Umbilical cord (tissue), 1 donor: ENCODE measurements at regions not wholly inside any gene's neighbourhood (a gene's known extent, or its start where the extent isn't known, plus 50 kb on each side); places are given as distances from the start of the nearest gene placed in this dataset.
A peak's percentile ranks its signal among the peaks of the same experiment; 100 is the strongest.

Source experiments
- DNase-seq: peaks from one replicate; pipeline ENCODE4 v3.0.0-alpha.2; 2015; ENCODE audit warnings: low spot score

DNA sequence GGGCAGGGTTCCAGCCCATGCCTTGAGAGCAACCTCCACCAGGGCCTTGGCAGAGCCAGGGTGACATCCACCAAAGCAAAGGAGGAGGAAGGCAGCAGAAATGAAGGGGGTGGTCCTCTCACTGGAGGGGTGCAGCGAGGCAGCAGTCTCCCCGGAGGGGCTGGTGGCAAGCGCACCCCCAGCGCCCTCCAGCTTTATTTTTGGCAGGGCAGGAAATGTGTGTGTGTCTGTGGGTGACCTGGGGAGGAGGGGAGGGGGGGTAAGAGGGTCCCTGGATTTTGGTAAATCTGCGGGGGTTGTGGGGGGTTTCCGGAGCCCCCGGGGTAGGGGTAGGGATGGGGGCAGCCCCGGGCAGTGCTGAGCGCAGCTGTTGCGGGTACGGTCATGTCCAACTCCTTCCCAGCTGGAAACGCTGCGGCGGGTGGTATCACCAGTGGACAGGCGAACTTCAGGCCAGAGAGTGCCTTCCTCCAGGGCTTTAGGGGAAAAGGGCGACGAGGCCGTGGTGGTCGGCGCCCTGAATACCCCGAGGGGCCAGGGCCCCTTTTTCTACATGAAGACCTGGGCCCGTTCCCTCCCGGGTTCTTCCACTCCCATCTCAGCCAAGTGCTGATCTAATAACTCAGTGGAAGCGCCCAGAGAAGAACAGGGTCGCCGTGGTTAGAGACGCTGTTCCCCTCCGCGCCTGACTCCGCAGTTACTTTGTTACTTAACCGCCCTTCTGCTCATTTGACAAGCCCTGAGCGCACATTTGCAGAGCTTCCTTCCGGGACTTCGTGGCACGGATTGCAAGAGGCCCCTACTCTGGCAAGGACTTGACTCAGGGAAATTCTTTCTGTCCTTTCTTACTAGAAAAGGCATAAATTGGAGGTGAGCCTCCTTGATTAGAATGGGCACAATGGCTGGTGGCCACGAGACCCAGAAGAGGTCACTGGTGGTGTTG is 55.2 kb downstream of the FOS start:
- DNase-seq, result peak; percentile 60

DNA sequence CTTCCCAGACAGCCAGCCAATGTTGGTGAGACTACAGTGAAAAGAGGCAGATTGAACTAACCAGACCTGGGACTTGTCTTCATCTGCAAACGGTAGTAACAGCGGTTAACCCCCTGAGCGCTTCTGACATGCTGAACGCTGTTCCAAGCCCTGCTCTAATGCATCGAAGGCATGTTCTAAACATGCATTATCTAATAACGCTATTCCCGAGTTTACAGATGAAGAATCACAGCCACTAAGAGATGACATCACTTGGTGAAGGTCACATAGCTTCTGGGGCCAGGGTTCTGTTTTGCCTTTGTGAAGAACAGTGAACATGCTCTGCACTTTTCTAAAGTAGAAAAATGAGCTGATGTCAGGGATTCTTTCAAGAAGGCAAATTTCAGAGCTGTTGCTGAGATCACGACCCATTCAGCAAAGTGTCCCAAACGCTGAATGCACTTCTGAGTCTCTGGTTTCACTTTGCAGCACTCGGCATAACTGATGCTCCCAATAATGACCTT is 56.0 kb downstream of the FOS start:
- peak; percentile 69 for DNase-seq

DNA sequence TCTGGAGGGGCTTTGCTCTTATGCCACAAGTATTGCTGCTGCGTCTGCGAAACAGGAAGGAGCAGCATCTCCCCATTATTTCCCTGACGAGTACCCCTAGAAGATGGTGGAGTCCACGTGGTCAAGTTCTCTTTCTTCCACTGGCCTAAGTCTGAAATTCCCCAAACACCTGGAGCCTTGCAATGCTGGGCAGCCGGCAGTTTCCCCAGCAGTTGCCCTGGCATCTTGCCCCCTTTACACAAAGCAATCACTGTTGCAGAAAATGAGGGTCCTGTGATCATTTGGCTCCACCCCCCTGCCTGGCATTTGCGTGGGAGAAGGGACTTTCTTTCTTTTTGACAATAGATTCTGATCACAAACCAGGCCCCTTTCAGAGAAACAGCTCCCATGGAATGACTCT is 56.9 kb downstream of the FOS start:
- no peak for DNase-seq

DNA sequence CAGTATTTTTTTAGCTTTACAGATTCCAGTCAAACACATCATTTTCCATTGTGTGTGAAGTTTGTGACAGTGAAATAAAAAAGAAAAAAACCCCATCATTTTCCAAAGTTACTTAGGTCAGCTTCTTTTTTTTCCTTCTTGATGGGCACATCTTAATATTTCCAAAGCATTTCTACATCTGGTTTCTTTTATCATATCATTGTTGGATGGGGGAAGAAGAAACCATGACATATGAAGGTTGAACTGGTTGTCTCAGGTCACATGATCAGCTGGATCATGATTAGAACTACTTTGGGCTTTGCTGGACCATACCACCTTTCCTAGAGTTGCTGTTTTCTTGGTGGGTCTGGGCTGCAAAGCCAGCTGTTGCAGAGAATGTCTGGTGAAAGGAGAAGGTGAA is 59.8 kb downstream of the FOS start:
- no peak for DNase-seq

DNA sequence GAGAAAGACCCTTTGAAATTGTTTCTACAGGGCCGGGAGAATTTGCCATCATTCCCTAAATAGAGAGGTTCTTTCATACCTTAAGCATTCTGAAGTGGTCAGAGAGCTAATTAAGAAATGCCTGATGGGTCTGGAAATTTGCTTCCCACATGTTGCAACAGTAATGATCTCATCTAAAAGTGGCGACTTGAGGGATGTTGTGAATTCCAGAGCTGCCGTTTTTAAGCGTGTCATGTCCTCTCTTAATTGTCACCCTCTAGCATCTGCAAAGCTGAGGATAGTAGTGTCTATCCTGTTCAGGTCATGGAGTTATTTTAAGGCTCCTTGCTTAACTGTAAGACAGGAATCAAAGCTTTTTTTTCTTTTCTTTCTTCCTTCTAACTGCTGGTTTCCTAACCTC is 60.4 kb downstream of the FOS start:
- DNase-seq, result no peak

DNA sequence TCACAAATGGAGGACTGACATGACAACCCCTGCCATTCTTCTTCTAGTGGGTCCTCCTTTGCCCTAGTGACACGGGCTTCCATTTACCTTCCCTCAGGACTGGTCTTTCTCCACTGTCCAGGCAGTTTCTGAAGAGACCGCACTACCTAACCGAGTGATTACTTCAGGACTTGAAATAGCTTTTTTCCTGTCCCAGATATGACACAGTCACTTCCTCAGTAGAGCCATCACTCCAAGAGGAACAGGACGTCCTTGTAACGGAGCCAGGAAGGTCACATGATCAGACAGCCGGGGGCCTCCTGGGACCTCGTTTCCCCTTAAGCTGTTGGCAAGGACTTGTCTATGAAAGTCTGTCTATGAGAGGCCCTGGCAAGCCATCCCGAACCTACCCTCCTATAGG is 62.3 kb downstream of the FOS start:
- peak; percentile 59 for DNase-seq

DNA sequence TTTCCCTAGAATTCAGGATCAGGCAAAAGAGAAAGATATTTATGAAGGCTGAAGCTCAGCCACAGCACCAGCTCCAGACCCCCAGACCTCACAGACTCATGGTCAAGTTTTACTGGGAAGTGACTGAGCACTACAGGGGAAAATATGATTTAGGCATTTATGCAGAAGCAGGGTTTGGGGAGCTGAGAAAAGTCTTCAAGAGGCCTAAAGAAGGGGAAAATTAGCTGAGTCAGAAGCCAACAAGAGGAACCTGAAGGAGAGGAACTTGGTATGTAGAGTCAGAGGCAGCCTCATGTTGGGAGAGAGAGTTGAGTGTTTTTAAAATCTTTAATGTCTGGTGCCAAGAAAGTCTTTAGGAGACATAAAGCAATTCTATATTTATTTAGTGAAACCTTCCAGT is 63.0 kb downstream of the FOS start:
- peak; percentile 67 for DNase-seq

DNA sequence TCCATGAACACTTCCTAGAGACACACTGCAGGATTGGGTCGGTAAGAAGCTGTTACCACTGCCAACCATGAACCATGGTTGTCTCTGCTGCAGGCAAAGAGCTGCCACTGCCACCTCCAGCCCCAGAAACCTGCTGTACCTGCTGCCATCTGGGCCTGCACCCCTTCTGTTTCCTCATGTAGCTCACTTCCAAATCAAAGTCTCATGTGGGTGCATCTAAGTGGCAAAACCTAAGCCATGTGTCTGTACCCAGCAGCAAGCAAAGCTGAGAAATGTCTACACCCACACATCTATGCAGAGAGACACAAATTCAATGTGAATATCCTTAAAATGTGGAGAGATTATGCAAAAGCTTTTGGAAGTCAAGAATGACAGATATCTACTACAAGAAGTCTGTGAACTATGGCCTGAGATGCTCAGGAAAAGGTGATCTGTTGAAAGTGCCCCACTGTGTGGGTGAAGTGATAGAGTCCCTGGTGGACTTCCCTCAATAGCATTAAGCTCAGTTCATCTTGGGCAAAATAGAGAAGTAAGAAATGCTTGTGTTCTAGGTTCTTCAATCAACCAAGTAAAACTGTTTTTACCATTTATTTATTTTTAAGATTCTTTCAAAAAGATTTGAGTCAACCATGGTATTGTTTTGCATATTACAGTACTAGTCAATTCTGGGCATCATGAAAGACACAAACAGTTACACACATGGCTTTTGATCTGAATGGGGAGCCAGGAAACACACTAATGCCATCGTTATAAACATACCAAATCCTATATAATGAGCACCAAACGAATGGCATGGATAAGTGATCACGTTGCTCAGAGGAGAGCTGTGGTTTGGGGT is 64.4 kb downstream of the FOS start:
- no peak for DNase-seq

DNA sequence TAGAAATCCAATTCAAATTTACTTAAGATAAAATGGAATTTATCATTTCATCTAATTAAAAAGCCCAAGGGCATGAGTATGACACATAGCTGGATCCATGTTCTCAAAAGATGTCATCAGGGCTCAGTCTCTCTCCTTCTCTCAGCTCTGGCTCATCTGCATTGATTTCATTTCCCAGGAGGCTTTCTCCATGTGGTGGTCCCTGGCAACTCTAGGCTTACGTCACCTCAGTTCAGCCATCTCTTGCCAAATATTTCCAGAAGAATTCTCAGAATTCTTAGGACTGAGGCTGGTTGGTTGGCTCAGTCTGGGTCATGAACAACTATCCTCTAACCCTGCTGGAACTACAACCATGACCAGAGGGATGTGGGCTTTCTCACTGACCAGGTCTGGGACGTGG is 65.3 kb downstream of the FOS start:
- no peak for DNase-seq

DNA sequence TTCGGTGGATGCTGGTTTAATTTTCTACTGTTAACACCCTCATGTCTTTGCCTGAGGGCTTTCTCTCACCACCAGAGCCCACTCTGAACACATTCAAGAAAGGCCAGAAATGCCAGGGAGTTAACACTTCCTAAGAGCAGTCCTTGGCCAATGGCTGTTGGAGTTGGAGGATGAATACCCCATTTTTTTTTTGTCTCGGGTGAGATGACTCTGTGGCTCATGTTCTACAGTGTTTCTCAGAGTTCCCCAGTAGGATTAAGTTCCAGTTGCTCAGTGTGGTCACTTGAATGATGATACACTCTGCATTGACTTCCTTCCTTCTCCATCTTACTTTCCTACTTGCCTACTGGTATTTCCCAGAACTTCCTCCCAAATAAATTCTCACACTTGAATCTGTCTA is 65.8 kb downstream of the FOS start:
- no peak for DNase-seq

DNA sequence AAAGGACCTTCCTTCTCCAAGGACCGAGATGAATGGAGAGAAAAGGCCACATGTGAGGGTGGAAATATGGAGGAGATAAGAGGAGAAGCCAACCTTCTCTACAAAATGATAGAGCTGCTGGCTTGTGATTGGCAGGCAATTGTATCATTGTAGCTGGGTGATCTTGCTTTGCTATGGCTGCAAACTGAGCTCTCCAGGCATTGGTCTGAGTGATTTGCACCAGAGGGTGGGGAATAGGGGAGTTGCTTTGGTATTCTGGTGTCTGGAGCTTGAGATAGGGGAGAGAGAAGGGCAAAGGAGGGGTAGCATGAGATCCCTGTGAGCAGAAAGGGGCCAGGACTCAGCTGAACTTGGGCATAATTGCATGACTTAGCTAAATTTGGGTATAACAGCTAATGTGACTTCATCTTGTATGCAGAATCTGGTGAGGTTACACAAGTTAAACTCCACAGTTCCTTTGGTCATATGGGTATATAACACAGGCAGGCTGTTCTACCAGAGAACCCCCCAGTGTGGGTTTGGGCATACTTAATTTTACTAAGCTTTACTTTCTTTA is 72.0 kb downstream of the FOS start:
- DNase-seq, result no peak

DNA sequence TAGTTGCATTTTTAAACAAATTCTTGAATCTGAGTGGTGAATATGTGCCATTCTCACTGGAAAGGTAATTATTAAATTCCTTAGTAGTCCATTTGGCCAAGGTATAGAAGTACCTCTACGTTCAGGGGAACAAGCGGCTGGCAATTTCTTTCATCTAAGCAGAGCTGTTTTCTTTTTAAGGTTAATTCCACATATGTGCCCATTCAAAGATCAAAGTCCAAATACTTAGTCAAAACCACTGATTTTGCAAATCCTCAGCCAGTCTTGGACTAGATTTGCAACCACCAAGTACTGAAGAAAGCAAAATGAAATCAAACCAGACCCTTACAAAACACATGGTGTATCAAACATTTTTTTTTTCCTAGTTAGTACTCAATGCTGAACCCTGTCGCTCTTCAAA is 68.7 kb upstream of the JDP2 start:
- no peak for DNase-seq

DNA sequence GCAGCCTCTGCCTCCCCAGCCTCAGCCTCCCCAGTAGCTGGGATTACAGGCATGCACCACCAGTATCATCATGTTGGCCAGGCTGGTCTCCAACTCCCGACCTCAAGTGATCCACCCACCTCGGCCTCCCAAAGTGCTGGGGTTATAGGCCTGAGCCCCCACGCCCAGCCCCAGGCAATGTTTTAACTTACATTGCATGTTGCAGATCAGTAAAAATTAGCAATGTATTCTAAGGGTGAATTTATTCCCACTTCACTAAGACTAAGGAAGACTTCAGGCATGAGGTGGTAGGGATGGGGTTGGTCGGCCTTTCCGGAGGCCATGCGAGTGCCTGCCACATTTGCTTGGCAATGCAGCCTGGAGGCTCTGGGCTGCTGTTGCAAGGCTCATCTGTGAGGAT is 66.8 kb upstream of the JDP2 start:
- DNase-seq, result no peak

DNA sequence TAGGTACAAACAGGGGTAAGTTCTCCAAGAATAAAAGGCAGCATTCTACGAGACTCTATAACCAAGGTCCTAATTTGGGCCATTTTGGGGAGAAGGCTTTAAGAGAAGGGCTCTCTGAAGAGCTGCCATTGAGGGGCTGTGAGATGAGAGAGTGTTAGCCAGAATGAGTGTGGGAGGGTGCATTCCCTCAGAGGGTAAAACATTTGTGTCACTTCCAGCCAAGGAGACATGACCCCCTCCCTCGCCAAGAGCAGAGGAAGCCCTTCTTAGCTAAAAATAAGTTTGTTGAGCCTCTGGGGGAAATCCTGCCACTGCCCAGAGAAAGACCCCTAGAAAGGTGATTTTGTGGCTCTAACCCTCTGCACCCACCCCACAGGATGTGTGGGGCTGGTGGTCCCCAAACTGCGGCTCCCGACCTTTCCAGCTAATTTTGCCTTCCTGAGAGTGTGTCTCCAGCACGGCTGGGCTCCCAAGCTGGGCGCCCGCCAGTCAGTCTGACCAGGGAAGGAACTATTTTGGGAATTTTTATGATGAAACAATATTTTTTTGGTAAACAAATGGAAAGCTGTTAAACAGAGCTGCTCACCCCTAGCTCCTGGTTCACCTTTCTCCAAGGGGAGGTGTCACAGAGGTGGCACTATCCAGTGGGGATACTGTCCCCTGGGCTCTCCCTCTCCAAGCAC is 65.9 kb upstream of the JDP2 start:
- DNase-seq, result no peak

DNA sequence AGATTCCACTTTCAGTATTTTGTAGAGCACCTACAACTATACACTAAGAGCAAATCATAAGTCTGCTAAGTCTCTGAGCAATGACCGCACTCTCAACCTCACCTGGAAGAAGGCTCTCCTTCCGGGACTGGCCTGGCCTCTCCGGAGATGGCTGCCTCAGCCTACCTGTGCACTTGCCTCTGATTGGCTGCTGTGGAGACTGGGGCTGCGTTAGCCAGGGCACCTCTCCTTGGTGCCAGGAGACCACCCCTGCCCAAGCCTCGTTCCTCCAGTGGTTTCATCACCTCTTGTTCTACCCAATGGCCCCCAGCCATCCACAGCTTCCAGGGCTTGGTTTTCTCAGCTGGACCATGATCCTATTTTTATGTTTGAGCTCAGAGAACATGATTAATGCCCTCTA is 64.7 kb upstream of the JDP2 start:
- DNase-seq, result no peak

DNA sequence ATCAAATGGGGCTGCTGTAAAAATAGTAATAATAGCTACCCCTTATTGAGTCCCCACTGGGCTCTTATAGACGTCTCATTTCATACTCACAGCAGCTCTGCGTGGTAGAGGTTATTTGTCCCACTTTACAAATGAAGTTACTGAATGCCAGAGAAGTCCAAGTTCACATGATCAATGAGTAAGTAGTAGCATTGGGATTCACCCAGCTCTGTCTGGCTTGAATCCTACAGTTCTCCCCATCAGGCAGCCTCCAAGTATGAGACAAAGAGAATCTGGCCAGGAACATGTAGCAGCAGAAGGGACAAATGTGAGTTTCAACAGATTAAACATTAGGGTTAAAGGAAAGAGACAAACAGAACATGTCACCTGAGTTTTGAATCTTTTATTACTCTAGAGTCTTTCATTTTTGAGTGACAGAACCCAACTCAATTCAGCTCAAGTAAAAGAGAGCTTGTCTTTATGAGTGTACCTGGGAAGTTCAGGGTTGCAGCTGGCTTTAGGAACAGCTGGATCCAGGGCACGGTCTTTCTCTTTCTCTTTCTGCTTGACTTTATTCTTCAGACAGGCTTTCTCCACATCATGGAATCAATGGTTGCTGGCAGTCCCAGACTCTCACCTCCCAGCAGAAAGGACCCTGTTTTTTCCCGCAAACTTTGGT is 64.1 kb upstream of the JDP2 start:
- DNase-seq, result no peak

DNA sequence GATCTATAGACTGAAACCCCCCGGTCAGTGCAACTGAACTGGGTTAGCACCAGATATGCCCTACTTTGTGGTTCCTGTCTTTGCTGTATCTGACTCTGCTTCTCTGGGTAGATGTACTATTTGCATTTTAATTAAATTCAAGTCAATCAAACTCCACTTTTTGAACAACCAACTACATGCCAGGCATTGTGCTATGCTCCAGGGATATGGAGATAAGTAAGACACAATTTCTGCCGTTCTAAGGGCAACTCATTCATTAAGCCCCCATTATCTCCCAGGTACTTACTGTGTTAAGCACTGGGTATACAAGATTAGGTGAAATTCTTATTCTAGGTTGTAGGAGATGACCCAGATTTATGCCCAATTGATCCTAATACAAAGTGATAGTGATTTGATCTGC is 62.7 kb upstream of the JDP2 start:
- DNase-seq, result no peak

DNA sequence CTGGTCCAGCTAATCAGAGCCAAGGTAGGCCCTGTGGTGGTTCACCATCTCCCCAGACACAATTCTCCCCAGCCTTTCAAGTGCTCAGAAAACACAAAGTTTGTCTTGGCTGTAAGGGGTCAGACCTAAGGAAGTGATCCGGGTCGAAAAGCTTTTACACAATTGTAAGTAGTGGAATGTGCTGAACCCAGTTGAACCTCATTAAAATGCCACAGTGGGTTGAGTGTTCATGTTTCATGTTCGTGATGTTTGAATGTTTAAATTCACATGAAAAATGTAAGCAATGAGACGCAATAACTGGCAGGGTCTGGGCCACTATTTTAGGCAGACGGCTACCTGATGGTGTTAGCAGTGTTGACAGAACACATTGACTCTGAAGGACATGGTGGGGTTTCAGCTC is 60.9 kb upstream of the JDP2 start:
- no peak for DNase-seq

DNA sequence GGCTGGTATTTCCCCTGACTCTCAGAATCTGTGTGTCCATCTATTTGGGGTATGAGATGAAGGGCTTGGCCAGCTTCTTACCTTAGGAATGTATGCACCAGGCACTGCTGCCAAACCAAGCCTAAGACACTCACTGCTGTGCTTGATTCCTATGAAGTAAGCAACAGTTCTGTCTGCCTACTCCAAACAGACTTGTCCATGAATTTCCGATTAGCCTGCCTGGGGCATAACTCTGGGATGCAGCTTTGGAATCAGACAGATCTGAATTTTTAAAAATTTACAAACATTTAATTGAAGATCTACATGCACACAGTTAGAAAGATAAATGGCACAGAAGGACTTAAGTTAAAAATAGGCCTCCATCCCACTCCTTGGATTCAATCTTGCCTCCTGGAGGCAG is 59.5 kb upstream of the JDP2 start:
- no peak for DNase-seq

DNA sequence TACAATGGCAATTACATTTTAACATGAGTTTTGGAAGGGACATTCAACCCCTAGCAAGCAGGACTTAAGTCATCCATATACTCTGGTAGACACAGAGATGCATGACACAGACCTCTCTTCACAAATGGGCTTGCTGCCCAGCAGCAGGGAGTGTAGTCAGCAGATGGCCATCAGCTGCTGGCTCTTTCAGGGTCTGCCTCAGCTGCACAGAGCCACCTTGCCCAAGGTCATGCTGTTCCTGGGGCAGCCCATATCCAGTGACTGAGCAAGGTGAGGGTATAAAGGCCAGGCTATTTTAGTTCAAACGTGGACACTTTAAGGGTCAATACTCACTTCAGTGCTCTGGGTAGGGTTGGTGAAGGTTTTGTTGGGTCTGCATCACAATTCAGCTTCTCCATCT is 58.3 kb upstream of the JDP2 start:
- no peak for DNase-seq
